Activated CD8-positive, alpha-beta T cell treated with anti-CD3 and anti-CD28 coated beads, Interleukin-2, amount 10 ng/mL, durations not matched to agents 7 days and 5 days (primary cell): ENCODE measurements at regions not wholly inside any gene's neighbourhood (a gene's known extent, or its start where the extent isn't known, plus 50 kb on each side); places are given as distances from the start of the nearest gene placed in this dataset.

Experiments used
- ATAC-seq: fragments of 150-1000 bp; cut with Tn5 transposase; one replicate; pipeline ENCODE4 v1.10.0; 2021; ENCODE audit warnings: moderate library complexity
- CTCF ChIA-PET: fragments of 350-600 bp; sonication (Branson Sonifier 250); formaldehyde crosslinking; loops from one replicate; lab custom pipeline; 2021; ENCODE audit warnings: antibody characterized with exemption; lab: Charles Lee
- POLR2A ChIA-PET: fragments of 350-600 bp; sonication (Branson Sonifier 250); formaldehyde crosslinking; loops from one replicate; lab custom pipeline; 2021; ENCODE audit warnings: antibody characterized with exemption; lab: Charles Lee
- DNase-seq: peaks from one replicate; pipeline ENCODE4 v3.0.0-alpha.2; 2020
- H3K27ac Mint-ChIP-seq: one replicate; pipeline ENCODE4 v1.8.0; 2021; ENCODE audit warnings: mild to moderate bottlenecking, mixed read lengths
- H3K27me3 Mint-ChIP-seq: one replicate; pipeline ENCODE4 v1.8.0; 2021; ENCODE audit warnings: low read depth, mixed read lengths
- H3K36me3 Mint-ChIP-seq: one replicate; pipeline ENCODE4 v1.8.0; 2021; ENCODE audit warnings: low read depth, mixed read lengths
- H3K4me1 Mint-ChIP-seq: one replicate; pipeline ENCODE4 v1.8.0; 2021; ENCODE audit warnings: low read depth, mixed read lengths
- H3K4me3 Mint-ChIP-seq: one replicate; pipeline ENCODE4 v1.8.0; 2021; ENCODE audit warnings: mild to moderate bottlenecking, mixed read lengths
- H3K9me3 Mint-ChIP-seq: one replicate; pipeline ENCODE4 v1.8.0; 2022; ENCODE audit warnings: mixed read lengths; ENCODE audit not compliant: insufficient read depth

DNA sequence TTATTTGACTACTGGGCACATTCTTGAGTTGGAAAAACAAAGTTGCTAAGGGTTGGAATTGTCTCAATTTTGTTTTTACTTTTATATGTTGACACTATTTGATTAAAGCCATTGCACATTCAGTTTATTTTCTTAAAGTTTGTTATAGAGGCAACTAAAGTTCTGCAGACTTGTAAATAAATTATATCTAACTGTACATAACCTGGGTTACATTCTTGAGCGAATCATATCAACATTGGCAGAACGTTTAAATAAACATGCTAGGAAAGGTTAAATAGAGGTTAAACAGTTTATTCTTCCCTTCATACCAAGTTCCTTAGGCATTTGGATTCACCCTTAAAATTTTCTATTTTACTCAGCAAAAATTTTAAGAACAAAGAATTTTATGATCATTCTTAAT lies 74.5 kb downstream of the UCHL1 start:
- Mint-ChIP-seq H3K4me1 (no peaks in the 10 kb centered on the region), H3K9me3 (no peaks in the 10 kb centered on the region), H3K4me3 (no peak overlapping the region), H3K27me3 (no peaks in the 10 kb centered on the region), H3K27ac (no peak overlapping the region), H3K36me3 (no peaks in the 10 kb centered on the region)
- DNase-seq (no peak), ATAC-seq (no peak)
- ChIA-PET POLR2A (no interaction called here), CTCF (no interaction called here)

DNA sequence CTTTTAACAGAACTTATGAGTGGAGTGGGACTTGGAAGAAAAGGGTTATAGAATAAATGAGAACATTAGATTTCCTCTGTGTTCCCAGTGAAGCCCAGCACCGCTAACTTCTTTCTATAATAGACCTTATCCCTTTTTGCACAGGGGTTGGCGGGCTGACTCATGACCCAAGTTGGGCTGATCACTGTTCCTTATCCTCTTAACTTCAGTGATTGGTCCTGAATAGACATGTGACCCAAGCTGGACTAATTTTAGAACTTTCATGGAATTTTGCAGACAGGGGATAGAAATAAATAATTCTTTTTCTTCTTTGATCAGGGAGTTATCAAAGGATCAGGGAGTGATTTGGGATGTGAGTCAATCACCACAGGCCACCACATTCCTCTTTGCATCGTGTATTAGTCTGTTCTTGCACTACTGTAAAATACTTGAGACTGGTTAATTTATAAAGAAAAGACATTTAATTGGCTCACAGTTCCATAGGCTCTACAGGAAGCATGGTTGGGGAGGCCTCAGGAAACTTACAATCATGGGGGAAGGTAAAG lies 75.9 kb downstream of the UCHL1 start:
- no peak for DNase-seq
- no peak for ATAC-seq
- Mint-ChIP-seq H3K9me3 (no peaks in the 10 kb centered on the region), H3K4me1 (no peaks in the 10 kb centered on the region), H3K36me3 (no peaks in the 10 kb centered on the region), H3K27ac (no peak overlapping the region), H3K4me3 (no peak overlapping the region), H3K27me3 (no peaks in the 10 kb centered on the region)
- POLR2A ChIA-PET = no interaction called here
- CTCF ChIA-PET = no interaction called here

DNA sequence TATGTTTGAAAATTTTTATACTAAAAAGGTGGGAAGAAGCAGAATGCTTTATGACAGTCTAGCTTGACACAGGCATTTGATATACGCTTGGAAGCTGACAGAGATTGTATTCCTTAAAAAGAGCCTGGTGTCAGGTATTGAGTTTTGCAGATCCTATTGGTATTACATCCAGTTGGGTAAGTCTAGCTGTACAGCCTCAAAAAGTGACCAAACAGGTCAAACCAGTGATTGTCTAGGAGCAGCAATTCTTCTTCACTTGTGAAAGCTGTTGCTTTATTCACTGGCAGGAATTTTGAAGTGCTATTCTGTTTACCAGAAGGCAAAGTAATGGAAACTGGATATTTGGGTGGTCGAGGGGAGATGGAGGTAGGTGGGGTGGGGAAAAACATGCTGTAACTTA lies 77.5 kb downstream of the UCHL1 start:
- H3K36me3 Mint-ChIP-seq = no peaks in the 10 kb centered on the region
- no peak overlapping the region for H3K4me3 Mint-ChIP-seq
- H3K27ac Mint-ChIP-seq = no peak overlapping the region
- H3K9me3 Mint-ChIP-seq = no peaks in the 10 kb centered on the region
- ATAC-seq = no peak
- ChIA-PET CTCF (no interaction called here), POLR2A (no interaction called here)
- H3K4me1 Mint-ChIP-seq = no peaks in the 10 kb centered on the region
- no peak for DNase-seq
- no peaks in the 10 kb centered on the region for H3K27me3 Mint-ChIP-seq

DNA sequence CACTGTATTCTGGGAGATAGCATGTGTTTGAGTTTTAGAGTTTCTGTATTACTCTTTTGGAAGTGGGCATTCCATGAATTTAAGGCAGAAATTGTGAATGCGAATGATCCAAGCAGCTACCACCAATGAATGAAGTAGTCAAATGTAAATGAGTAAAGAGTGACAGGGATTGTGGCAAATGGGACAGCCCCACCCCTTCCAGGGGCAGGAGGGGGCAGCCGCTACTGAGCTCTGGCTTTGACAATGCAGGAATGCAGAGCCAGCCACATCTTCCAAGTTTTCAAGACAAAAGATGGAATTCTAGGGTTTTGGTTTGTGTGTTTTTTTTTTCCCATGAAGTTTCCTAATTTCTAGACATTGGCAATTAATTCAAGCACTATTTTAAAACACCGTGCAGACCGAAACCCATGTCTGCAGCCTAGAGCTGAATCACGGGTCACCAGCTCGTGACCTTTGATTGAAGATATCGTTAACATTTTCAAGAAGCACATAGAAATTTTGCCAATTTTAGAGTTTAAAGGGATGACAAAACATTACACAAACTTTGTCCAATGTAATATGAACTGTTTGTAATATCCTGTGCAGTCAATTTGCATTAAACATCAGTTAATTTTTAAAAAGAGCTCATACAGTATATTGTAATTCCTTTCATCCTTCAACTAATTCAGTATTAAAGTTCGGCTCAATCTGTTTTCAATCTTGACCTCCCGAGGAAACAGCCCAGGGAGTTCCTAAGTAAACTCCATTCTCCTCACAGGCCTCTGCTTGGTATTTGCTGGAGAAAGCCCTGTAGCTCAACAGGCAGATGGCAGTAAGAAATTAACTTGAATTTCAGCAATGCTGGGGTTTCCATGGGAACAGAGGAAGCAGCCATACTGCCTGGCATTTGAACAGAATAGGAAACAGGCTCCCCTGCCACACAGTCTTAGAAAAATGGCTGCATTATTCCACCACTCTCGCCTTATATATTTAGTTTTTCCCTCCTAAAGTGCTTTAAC lies 83.4 kb downstream of the UCHL1 start:
- no peak overlapping the region for H3K4me3 Mint-ChIP-seq
- no peaks in the 10 kb centered on the region for H3K36me3 Mint-ChIP-seq
- POLR2A ChIA-PET = no interaction called here
- H3K9me3 Mint-ChIP-seq = no peaks in the 10 kb centered on the region
- CTCF ChIA-PET = no interaction called here
- no peaks in the 10 kb centered on the region for H3K4me1 Mint-ChIP-seq
- ATAC-seq (no peak), DNase-seq (no peak)
- no peak overlapping the region for H3K27ac Mint-ChIP-seq
- H3K27me3 Mint-ChIP-seq = no peaks in the 10 kb centered on the region

DNA sequence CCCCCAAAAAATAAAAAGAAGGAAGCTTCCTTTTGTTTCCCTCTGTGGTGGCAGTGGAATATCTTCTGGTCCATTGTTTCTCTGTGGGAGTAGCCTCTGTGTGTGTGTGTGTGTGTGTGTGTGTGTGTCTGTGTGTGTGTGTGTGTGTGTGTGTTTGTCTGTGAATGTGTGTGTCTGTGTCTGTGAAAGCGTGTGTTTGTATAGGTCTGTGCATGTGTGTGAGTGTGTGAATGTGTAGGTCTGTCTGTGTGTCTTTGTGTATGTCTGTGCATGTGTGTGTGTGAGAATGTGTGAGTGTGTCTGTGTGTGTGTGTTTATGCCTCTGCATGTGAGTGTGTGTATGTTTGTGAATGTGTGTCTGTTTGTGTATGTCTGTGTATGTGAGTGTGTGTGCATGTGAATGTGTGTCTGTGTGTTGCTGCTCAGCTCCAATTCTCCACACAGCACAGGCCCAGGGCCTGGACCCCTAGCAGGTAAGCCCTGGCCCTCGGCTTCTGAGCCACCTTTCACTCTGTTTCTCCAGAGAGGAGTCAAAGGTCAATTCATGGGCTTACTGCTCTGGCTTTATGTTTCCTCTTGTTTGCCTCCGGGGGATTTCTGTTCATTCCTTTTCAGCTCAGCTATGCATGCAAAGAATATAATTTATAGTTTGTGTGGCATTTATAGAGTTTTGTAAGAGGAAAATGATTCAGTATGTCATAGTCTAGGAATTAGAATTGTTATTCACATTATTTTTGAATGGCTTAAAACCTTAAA lies 89.8 kb downstream of the UCHL1 start:
- POLR2A ChIA-PET = no interaction called here
- no peak for DNase-seq

DNA sequence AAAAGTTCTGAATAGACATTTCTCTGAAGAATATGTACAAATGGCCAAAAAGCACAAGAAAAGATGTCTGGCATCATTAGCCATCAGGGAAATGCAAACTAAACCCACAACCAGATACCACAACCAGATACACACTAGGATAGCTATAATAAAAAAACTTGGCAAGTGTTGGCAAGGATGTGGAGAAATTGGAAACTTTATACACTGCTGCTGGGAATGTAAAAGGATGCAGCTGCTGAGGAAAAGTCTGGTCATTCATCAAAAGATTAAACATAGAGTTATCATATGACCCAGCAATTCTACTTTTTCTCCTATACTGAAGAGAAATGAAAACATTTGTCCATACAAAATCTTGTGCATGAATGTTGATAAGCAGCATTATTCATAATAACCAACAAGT lies 92.3 kb downstream of the UCHL1 start:
- ChIA-PET POLR2A (no interaction called here), CTCF (no interaction called here)
- no peak overlapping the region for H3K27ac Mint-ChIP-seq
- H3K36me3 Mint-ChIP-seq = no peaks in the 10 kb centered on the region
- no peaks in the 10 kb centered on the region for H3K27me3 Mint-ChIP-seq
- no peaks in the 10 kb centered on the region for H3K4me1 Mint-ChIP-seq
- no peak overlapping the region for H3K4me3 Mint-ChIP-seq
- no peak for ATAC-seq
- DNase-seq = no peak
- no peaks in the 10 kb centered on the region for H3K9me3 Mint-ChIP-seq

More for the DNA sequence above, 89.8 kb downstream of the UCHL1 start:
- Mint-ChIP-seq H3K4me1 (no peaks in the 10 kb centered on the region), H3K9me3 (no peaks in the 10 kb centered on the region), H3K36me3 (no peaks in the 10 kb centered on the region), H3K4me3 (no peak overlapping the region), H3K27ac (no peak overlapping the region), H3K27me3 (no peaks in the 10 kb centered on the region)
- CTCF ChIA-PET = no interaction called here
- no peak for ATAC-seq

DNA sequence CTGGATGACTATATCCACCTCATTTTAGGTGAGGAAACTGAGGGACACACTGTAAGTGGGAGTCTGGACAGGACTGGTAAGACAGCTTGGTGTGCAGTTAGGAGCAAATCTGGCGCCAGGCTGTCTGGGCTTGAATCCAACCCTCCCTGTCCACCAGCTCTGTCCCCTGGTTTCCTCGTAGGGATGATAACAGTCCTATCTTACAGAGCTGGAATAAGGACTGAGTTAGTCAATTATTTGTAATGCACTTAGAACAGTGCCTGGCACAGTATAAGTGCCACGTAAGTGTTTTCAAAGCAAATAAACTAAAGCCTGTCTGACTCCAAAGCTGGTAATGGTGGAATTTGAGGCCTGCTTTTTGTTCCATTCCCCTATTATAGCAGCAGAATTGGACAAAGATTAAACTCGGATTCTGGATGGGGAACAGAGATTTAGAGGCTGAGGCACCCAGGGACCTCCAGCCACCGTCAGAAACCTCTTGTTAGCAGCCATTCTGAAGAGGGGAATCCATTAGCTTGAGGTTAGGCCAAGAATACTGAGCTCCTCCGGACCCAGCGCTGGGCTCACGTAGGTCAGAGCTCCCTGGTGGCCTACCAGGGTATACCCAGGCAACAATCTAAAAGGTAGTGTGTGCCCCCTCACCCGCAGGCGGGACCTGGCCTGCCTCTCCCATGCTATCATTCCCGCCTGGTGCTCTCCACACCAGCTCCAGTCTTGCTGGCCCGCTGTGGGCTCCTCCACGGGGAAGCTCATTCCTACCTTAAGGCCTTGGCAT lies 102.1 kb downstream of the UCHL1 start:
- DNase-seq (no peak), ATAC-seq (no peak)
- no peaks in the 10 kb centered on the region for H3K9me3 Mint-ChIP-seq
- no peak overlapping the region for H3K4me3 Mint-ChIP-seq
- CTCF ChIA-PET = interaction anchor here (0.9 kb wide), 1 partner anchor 78 kb away, joined by 3 read pairs; no protein-coding TSS in a partner anchor
- H3K36me3 Mint-ChIP-seq = no peaks in the 10 kb centered on the region
- POLR2A ChIA-PET = no interaction called here
- peaks cover 1% of the 10 kb centered on the region for H3K4me1 Mint-ChIP-seq
- H3K27me3 Mint-ChIP-seq = peaks cover 34% of the 10 kb centered on the region
- H3K27ac Mint-ChIP-seq = no peak overlapping the region

DNA sequence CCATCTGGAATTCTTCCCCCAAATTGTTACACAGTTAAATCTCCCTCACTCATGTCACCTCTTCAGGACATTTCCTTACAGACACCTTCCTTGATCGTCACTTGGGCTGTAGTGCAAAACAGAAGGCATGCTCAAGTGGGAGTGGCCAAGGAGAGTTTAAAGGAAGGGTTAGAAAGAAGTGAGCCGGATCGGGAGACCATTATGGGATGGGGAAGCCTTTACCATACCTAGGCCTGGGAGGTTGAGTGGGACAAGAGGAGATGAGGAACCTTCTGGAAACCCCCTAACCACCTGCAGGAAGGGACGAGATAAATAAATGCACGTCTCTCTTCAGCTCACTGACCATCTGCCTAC lies 102.7 kb downstream of the UCHL1 start:
- H3K4me1 Mint-ChIP-seq = peaks cover 1% of the 10 kb centered on the region
- no peak overlapping the region for H3K27ac Mint-ChIP-seq
- ChIA-PET CTCF (no interaction called here), POLR2A (no interaction called here)
- H3K9me3 Mint-ChIP-seq = no peaks in the 10 kb centered on the region
- H3K4me3 Mint-ChIP-seq = no peak overlapping the region
- no peaks in the 10 kb centered on the region for H3K36me3 Mint-ChIP-seq
- H3K27me3 Mint-ChIP-seq = peaks cover 34% of the 10 kb centered on the region
- DNase-seq (no peak), ATAC-seq (no peak)

DNA sequence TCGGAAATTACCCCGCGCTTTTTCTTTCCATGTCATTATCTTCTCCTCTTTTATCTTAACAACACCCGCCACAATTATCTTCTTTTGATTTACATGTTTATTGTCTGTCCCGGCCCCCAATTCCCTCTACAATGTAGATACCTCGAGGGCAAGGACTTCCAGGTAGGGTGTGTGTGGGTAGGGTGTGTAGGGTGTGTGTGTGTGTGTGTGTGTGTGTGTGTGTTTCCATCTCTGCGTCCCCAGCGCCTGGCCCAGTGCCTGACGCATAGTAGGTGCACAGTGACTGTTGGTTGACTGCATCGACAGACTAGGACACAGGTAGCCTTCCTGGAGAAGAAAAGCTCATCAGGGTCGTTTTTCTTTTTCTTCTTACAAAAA lies 103.1 kb downstream of the UCHL1 start:
- H3K9me3 Mint-ChIP-seq = no peaks in the 10 kb centered on the region
- no peaks in the 10 kb centered on the region for H3K36me3 Mint-ChIP-seq
- H3K27me3 Mint-ChIP-seq = peaks cover 35% of the 10 kb centered on the region
- peaks cover 1% of the 10 kb centered on the region for H3K4me1 Mint-ChIP-seq
- H3K27ac Mint-ChIP-seq = no peak overlapping the region
- POLR2A ChIA-PET = no interaction called here
- CTCF ChIA-PET = no interaction called here
- DNase-seq = no peak
- H3K4me3 Mint-ChIP-seq = no peak overlapping the region
- no peak for ATAC-seq

DNA sequence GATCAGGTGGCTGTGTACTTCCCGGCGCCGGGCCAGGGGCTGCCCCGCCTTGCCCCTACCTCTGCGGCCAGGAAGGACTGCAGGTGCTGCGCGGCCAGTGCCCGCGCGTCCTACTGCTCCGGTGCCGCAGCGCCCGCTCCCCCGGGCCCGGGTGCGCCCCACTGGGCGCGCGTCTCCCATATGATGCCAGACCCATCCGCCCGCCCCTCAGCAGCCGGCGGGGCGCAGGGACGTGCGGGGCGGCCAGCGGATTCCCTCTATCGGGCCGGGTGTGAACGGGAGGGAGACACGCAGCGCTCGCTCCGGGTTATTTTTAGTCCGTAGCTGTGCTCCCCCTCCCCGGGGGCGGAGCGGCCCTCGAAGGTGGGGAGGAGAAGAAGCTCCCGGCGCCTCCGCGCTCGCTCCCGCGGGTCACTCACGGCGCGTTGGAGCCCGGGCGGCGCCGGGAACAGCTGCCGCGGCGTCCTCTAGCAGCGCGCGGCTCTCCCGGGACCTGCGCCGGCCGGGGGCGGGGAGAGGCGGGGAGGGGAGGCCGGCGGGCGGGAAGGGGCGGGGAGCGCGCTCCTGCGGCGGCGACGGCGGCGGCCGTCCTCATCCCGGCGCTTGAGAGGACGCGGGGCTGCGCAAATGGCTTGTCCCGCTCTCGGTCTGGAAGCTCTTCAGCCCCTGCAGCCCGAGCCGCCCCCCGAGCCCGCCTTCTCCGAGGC lies 103.6 kb downstream of the UCHL1 start:
- H3K36me3 Mint-ChIP-seq = no peaks in the 10 kb centered on the region
- no peak for DNase-seq
- CTCF ChIA-PET = no interaction called here

More for the DNA sequence above, 103.6 kb downstream of the UCHL1 start:
- POLR2A ChIA-PET = no interaction called here
- Mint-ChIP-seq H3K4me1 (peaks cover 1% of the 10 kb centered on the region), H3K27me3 (peaks cover 36% of the 10 kb centered on the region), H3K4me3 (no peak overlapping the region), H3K9me3 (no peaks in the 10 kb centered on the region), H3K27ac (no peak overlapping the region)
- ATAC-seq = no peak
